ENCODE measurements at regions not wholly inside any gene's neighbourhood (a gene's known extent, or its start where the extent isn't known, plus 50 kb on each side); places are given as distances from the start of the nearest gene placed in this dataset.
"Not testable (repeated sequence)": the region's sequence is repeated elsewhere in the genome, so short reads cannot be mapped to it uniquely, and the experiment has no call there.

GRCh38 chr10:124242365-124242764 lies 149.0 kb upstream of the CHST15 start:
- no peak for DNase-seq

GRCh38 chr10:124241510-124241909 lies 148.1 kb upstream of the CHST15 start:
- not testable (repeated sequence) for DNase-seq

- no peak for DNase-seq
These were observed 147.5 kb upstream of the CHST15 start for GRCh38 chr10:124240839-124241291.

GRCh38 chr10:124239696-124240095 lies 146.3 kb upstream of the CHST15 start:
- no peak for DNase-seq

DNA sequence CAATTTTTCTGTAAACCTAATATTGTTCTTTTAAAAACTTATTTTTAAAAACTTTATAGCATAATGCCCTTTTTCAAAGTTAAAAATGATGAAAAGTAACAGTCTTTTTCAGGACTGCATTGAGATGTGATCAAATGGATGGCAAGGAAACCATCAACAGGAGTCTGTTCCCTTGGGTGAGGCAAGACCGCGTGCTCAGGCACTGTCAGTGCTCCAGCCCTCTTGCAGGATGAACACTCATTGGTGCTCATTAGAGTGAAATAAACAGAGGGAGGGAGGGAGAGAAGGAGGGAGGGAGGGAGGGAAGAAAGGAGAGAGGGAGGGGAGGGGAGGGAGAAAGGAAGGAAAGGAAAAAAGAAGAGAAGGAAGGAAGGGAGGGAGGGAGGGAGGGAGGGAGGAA lies 145.7 kb upstream of the CHST15 start:
- no peak for DNase-seq

DNA sequence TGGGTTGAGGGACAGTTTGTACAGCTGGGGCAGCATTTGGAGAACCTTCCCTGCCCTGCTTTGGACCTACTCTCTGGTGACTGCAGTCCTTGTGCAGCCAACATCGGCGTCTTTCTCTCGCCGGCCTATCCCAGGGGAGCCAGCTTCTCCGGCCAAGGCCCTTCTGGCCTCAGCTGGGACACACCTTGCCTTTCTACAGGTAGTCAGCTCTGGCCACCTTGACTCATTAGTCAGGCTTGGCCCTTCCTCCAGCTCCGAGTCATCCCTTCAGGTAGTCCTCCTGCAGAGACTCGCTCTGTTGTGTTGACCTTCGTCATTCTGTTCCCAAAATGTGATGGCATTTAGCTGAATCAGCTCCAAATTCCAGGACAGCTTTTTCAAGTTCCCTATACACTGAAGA lies 145.0 kb upstream of the CHST15 start:
- no peak for DNase-seq

DNA sequence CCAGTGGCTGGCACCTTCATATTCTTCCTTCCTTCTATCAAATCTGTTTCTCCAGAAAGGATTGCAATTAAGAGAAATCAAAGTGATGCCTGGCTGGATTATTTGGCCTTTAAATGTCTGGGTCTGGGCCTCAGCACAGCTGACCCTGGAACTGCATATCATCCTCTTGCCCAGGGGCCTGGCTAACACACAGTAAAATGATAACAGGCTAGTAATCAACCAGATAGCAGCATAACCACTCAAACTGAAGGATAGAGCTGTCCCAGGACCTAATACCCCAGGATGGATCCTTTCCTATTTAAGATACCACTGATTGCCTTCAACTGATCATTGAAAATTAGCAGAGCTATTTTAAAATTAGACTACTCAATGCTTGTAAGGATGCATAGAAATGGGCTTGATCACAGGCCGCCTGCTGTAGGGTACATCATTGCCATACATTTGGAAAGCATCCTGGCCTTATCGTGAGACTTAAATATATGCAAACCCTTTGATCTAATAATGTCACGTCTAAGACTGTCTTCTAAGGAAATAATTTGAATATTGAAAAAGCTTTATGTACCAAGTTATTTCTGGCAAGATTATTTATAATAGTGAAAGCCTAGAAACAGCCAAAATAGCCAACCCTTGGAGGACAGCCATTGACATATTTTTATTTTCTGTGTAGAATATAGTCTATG lies 144.0 kb upstream of the CHST15 start:
- DNase-seq = no peak

DNA sequence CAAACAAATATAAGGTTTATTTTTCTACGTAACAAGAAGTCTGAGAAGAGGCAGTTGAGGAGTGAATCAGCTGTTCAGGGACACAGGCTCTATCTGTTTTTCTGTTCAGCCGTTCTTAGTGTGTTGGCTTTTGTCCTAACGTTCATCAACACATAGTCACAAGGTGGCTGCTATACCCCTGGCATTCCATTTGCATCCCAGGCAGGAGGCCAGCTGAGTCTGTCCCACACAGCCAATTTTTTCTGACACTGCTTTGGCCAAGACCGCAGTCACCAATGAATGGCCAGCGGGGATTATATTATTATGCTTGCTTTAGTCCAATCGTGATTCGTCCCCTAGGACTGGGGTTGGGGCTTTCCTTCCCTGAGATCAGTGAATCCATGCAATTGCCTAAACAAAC lies 143.4 kb upstream of the CHST15 start:
- DNase-seq = no peak

DNA sequence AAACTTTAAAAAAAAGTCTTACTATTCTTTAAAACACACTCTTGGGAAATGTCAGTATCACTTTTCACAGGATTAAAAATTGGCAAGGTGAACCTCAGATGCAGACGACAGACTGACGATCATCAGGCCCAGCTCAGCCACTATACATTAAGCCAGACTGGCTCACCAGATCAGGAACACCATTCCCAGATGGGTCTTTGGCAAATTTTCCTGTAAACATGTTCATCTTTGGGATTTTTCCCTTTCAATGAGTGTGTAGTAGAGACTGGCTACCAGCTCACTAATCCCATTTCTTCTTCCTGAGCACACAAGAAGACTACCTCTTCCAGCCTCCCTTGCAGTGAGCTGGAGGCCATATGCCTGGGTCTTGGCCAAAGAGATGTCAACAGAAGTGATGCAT lies 142.7 kb upstream of the CHST15 start:
- no peak for DNase-seq

DNA sequence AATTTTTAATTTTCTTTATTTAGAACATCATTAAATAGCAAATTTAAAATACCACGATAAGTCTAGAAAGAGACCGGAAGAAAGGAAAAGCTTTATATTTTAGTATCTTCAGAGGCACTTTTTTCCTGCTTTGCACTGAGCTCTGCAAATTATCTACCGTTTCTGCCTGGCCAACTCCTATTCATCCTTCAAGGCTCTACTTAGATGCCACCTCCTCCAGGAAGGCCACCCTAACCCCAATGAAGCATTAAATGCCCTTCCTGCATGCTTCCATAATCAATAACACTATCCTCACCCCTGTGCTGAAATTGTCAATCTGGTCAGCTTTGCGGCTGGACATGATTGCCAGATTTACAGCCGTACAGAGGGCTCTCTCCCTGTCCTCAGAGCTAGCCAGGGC lies 141.8 kb upstream of the CHST15 start:
- no peak for DNase-seq

- no peak for DNase-seq
These were observed 140.2 kb upstream of the CHST15 start for GRCh38 chr10:124233546-124234138.

GRCh38 chr10:124232686-124233545 lies 139.5 kb upstream of the CHST15 start:
- DNase-seq = no peak

DNA sequence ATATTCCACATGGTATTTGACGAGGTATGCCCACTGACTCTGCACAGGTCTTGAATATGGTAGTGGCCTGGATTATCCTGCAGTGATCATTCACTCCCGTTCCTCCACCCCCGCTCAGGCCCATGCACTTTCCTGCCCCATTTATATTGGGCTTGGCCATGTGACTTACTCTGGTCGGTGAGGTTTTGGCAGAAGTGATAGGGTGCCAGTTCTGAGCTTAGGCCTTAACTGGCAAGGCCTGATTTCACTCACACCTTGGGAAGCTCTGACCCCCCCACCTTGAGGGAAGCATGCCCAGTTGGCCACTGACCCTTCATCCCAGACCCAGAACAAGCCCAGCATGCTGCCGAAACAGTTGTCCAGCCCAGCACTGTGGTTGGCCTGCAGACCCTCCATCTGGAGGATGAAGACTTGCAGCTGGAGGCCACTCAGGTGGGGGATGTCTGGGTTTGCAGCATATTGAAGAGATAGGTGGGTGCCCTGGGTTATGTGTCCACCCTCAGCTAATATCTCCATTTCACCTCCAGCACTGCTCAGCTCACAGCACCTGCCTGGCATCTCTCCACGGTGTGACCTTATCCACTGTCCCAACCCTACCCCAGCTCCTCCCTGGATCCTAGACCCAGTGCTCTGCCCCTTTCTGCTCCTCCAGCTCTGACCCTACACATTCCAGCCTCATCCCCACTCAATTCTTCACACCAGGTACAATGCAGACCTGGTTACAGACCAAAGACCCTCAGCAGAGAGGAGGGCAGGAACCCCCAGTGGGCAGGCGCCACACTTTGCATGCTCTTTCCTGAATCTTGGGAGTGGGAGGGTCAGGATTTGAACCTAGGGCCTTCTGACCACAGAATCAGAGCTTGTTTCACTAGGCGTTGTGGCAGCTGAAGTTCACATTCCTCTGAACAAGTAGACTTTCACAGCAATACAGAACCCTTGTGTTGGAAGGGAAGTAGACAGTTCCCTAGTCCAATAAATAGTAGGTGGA lies 138.1 kb upstream of the CHST15 start:
- no peak for DNase-seq

DNA sequence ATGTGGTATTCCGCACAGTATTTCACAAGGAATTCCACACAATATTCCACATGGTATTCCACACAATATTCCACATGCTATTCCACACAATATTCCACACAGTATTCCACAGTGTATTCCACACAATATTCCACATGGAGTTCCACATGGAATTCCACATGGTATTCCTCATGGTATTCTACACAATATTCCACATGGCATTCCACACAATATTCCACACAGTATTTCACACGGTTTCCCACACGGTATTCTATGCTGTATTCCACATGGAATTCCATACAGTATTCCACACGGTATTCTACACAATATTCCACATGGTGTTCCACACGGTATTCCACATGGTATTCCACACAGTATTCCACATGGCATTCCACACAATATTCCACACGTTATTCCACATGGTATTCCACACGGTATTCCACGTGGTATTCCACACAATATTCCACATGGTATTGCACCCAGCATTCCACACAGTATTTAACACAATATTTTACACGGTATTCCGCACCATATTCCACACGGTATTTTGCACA lies 137.3 kb upstream of the CHST15 start:
- no peak for DNase-seq

GRCh38 chr10:124229989-124230634 lies 136.7 kb upstream of the CHST15 start:
- DNase-seq = no peak

DNA sequence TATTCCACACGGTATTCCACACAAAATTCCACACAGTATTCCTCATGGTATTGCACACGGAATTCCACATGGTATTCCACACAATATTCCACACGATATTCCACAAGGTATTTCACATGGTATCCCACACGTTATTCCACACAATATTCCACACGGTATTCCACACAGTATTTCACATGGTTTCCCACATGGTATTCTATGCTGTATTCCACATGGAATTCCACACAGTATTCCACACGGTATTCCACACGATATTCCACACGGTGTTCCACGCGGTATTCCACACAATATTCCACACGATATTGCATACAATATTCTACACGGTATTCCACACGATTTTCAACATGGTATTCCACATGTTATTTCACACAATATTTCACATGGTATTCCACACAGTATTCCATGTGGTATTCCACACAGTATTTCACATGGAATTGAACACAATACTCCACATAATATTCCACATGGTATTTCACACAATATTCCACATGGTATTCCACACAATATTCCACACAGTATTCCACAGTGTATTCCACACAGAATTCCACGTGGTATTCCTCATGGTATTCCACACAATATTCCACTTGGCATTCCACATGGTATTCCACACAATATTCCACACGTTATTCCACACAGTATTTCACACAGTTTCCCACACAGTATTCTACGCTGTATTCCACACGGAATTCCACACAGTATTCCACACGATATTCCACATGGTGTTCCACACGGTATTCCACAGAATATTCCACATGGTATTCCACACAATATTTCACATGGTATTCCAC lies 136.0 kb upstream of the CHST15 start:
- DNase-seq = no peak

GRCh38 chr10:124228471-124228870 lies 135.1 kb upstream of the CHST15 start:
- no peak for DNase-seq

DNA sequence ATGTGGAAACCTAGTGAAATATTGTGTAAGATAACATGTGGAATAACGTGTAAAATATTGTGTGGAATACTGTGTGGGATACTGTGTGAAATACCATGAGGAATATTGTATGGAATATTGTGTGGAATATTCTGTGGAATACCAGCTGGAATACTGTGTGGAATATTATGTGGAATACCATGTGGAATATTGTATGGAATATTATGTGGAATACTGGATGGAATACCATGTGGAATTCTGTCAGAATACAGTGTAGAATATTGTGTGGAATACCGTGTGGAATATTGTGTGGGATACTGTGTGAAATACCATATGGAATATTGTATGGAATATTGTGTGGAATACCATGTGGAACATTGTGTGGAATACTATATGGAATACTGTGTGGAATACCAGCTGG lies 134.6 kb upstream of the CHST15 start:
- DNase-seq = no peak

- no peak for DNase-seq
These were observed 133.9 kb upstream of the CHST15 start for GRCh38 chr10:124227055-124227975.

All from tongue (tissue), 1 donor.